GM21381 (cell line): ENCODE measurements at regions not wholly inside any gene's neighbourhood (a gene's known extent, or its start where the extent isn't known, plus 50 kb on each side); places are given as distances from the start of the nearest gene placed in this dataset.
"Not testable (repeated sequence)": the region's sequence is repeated elsewhere in the genome, so short reads cannot be mapped to it uniquely, and the experiment has no call there.

Source experiments
- ATAC-seq: cut with Tn5 transposase; IDR thresholded peaks from one replicate; pipeline ENCODE4 v1.9.1; 2021; ENCODE audit warnings: mild to moderate bottlenecking, moderate library complexity; ENCODE audit not compliant: unreplicated experiment

DNA sequence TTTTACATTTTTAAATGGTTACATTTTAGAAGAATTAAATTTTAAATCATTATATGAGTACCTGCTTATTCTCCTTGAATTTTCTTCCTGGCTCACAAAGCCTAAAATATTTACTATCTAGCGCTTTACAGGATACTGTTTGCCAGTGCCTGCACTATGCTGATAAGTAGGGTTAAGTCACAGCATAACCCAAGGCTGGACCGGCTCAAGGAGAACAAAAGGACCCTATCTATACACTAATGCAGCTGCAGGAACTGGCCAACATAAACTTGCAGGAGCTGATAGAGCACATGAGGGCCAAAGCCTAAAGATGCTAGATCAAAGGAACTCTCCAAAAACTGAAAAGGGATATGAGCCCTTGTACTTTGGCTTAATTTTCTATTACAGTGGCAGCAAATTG lies 1086.9 kb upstream of the TMPRSS15 start:
- ATAC-seq = no peak

DNA sequence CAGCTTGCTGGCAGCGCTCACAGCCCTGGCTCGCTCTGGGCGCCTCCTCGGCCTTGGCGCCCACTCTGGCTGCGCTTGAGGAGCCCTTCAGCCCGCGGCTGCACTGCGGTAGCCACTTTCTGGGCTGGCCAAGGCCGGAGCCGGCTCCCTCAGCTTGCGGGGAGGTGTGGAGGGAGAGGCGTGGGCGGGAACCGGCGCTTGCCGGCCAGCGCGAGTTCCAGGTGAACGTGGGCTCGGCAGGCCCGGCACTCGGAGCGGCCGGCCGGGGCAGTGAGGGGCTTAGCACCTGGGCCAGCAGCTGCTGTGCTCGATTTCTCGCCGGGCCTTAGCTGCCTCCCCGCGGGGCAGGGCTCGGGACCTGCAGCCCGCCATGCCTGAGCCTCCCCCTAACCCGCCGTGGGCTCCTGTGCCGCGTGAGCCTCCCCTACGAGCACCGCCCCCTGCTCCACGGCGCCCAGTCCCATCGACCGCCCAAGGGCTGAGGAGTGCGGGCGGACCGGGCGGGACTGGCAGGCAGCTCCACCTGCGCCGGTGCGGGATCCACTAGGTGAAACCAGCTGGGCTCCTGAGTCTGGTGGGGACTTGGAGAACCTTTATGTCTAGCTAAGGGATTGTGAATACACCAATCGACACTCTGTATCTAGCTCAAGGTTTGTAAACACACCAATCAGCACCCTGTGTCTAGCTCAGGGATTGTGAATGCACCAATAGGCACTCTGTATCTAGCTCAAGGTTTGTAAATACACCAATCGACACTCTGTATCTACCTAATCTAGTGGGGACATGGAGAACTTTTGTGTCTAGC lies 1090.1 kb upstream of the TMPRSS15 start:
- not testable (repeated sequence) for ATAC-seq

- no peak for ATAC-seq
Observed at GRCh38 chr21:19501115-19501514, 1097.5 kb upstream of the TMPRSS15 start.

DNA sequence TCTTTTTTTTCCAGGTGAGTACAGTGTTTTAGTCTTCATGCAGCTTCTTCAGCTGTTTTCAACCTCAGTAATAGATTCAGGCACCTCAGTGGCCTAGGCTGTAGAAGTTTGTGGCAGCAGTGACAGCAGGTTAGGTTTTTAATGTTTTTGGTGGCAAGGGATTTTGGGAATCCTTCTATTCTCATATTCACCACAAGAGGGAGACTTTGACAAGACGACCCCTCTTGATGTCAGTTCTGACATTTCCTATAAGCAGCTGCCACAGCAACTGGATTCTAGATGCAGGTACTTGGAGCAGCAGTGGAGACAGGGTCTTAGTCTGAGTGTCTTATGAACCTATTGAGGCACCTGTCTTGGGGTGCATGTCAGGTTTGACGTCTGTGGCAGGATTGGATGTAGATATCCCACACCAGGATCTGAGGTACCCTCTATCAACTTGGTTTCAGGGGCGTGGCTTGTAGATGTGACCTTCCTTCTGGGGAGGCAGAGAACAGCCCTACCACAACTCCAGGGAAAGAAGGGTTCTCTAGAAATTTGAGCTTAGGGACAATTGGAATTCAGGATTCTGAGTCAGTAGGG lies 1104.2 kb upstream of the TMPRSS15 start:
- no peak for ATAC-seq

- no peak for ATAC-seq
Observed at GRCh38 chr21:19508442-19508841, 1104.9 kb upstream of the TMPRSS15 start.

DNA sequence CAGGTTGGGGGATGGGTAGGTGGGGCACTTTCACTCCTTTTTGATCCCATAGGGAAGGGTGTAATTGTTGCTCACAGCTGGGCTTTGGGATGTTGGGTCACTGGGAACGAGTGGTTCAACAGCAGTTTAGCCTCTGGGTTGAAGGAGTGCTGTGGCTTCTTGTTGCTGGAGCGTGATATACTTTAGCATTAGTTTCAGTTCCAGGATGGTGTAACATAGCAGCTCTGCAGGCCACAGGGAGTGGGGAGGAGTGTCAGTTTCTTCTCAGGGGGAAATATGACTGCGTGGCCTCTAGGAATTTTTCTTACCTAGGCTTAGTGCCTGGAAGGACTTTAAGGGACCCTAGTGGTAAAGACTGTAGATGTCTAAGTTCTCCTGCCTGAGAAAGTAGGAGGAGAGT lies 1105.3 kb upstream of the TMPRSS15 start:
- no peak for ATAC-seq

DNA sequence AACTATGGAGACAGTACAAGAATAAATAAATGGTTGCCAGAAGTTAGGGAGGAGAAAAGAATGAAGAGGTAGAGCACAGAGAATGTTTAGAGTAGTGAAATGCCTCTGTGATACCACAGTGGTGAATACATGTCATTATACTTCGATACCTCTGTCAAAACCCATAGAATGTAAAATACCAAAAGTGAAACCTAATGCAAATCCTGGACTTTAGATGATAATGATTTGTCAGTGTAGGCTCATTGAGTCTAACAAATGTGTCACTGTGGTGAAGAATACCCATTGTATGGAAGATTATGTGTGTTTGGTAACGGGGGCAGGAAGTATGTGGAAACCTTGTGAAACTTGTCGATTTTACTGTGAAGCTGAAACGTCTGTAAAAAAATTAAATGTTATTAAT lies 1106.5 kb upstream of the TMPRSS15 start:
- ATAC-seq = no peak

- no peak for ATAC-seq
Observed at GRCh38 chr21:19510653-19511052, 1107.1 kb upstream of the TMPRSS15 start.

DNA sequence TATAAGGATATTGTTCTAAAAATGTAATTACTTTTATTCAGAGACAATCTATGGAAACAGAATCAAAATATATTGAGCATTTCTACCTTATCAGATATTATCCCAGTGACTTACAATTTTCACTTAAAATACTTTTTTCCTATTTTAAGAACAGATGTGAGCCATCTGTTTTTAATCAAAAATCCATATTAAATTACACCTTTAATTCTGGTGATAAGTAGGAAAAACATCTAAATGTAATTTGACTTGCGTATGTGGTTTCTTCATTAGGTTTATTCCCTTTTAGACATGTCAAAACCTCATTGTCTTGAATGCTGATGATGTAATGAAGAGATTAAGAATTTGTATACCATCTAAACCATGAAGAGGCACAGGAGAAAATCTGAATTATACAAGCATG lies 1118.8 kb upstream of the TMPRSS15 start:
- ATAC-seq = no peak

DNA sequence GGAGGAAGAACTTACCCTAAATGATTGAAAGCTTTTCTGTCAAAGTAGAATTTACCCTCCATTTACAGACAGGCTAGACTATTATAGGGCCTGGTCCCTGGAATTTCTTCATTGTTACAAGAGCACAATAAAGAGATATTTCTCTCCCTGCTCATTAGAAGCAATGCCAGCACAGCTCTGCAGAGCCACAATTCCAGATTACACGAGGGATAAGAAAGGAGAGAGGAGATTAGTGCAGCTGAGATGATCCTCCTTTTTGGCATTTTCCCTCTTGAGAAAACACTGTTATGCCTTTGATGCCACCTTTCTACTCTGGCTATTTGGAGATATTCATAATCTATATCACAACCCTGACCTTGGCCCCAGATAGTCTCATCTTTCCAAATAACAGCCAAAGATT lies 1119.5 kb upstream of the TMPRSS15 start:
- ATAC-seq = no peak

DNA sequence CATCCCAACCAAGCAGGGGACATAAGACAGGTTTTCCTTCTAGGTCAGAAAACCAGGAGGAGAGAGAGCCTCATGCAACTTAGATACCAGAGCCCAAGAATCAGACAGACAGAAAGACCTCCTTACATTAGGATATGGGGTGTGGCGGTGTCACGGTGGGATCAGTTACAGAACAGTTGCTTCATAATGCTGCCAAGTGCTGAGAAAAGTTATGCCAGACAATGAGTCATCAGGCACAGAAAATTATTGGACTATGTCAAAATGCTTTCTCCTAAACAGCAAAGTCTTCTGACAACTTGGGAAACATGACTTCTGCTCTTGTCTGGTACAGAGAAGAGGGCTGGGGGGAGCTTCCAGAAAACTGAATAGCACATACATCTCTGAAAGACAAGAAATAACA lies 1120.2 kb upstream of the TMPRSS15 start:
- ATAC-seq = no peak

- ATAC-seq = no peak
Observed at GRCh38 chr21:19529031-19529430, 1125.4 kb upstream of the TMPRSS15 start.

DNA sequence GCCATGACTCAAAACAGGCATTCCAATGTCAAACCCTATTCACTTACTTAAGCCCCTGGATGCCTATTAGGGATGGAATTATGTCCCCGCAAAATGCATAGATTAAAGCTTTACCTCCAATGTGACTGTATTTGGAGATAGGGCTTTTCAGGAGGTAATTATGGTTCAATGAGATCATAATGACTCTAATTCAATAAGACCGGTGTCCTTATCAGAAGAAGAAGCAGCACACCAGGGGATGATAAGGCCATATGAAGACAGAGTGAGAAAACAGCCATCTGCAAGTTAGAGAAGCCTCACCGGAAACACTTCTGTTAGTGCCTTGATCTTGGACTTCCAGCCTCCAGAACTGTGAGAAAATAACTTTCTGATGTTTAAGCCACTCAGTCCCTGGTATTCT lies 1131.8 kb upstream of the TMPRSS15 start:
- no peak for ATAC-seq

GRCh38 chr21:19537116-19537515 lies 1133.5 kb upstream of the TMPRSS15 start:
- no peak for ATAC-seq

DNA sequence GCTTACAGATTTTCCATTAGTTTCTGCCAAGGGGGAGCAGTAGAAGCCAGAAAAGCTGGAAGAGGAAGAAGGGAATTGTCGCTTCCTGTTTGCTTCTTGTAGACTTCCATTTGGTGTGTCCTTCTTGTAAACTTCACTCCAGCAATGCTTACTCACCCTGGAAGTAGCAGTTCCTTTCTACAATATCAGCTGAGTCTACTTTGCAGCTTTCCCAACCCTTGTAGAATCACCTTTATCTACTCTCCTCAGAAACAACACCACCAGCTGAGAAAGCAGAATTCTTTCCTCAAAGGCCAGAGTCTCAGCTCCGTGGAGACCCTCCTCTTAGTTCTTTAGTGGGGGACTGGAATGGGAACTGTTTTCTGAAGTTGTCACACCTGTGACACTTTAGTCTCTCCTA lies 1136.7 kb upstream of the TMPRSS15 start:
- no peak for ATAC-seq

DNA sequence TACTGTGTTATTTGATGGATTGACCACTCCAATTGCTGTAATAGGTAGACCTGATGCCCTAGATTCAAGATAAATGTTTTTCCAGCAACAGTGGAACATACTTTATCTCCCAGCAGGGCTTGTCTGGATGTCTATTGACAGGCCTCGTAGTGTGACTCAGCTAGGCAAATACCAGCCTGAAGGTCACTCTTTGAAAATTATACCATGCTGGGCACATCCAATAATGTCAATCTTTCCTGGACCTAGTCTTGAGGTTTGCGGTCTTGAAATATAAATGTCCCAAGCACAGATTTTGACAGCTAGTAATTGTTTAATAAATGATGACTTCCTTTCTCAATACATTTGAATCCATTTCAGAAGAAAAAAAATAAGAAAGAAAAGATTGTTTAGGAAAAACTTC lies 1138.0 kb upstream of the TMPRSS15 start:
- no peak for ATAC-seq

DNA sequence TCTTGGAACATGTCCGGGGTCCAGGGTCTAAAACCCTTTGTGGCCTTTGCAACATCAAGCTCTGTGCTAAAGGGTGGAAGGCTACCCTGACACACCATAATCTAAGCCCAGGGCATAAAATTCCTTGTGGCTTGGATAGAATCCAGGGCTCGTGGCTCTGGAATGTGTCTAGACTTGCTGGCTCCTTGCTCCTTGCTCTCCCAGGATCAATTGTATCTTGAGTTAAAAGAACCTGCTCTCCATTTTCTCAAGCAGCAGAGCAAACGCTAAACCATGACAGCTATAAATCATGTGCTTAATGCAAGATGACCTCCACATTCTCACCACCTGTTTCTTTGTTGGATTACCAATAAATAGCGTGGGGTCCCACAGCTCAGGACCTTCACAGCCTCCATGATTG lies 1140.9 kb upstream of the TMPRSS15 start:
- not testable (repeated sequence) for ATAC-seq

DNA sequence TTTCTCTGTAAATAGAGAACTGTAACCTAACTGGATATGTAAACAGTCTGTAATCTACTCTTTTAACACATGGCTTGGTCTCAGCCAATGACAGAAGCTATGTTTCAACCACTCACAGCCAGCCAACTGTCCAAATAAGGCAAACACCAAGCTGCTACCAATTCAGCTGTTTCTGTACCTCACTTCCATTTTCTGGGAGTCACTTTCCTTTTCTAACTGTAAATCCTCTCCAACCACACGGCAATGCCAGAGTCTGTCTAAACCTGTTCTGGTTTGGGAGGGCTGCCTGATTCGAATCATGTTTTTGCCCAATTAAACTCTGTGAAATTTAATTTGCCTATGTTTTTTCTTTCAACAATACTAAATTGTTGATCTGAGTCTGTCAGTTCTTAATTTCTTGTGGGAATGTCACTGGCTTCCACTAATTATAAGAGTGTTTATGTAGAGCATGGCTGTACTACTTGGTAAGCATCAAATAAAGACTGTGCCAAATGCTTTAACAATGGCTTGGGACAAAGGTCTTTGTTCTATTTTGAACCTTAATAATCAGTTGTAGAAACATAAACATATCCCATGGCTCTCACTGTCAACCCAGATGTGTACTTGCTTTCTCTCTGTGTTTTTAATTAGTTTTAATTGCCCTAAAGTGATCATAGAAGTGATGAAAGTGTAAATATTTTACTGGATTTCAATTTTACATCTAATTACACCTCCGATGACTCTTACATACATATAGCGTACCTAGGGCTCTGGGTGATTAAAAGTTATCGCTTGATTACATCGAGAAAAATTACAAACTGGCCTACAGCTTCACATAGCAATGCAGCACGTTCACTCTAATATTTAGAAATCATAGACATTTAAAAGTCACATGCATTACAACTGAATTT lies 1144.6 kb upstream of the TMPRSS15 start:
- no peak for ATAC-seq

DNA sequence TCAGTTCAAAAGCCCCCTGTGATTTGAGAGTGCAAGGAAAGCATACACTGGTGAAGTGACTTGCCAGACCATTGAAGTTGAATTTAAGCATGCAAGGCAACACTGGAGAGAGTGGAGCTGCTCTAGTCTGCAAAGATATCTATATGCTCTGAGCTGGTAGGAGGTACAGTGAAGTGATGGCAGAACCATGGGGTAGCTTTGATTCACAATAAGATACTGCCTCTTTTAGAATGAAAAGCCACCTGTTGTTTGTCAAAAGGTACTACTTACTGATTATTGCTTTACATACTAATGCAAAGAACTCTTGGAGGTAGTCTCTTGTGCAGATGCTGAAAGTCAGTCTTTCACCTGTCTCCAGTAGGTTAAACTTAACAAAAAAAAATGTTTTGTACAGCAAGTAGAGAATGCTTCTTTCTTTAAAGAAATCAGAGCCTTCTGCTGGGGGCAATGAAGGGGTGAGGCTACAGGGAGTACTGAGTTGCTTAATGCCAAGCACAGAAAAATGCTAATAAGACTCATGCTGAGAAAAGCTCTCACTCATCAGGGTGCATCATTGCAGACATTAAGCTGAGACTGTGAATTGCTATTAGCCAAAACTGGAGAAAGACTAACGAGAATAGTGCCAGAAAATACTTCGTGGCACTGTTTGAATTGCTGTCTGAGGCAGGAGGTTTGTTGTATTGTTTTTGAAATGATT lies 1150.5 kb upstream of the TMPRSS15 start:
- no peak for ATAC-seq

- no peak for ATAC-seq
Observed at GRCh38 chr21:19557046-19557445, 1153.5 kb upstream of the TMPRSS15 start.

- no peak for ATAC-seq
Observed at GRCh38 chr21:19557488-19557887, 1153.9 kb upstream of the TMPRSS15 start.
